ENCODE measurements at regions not wholly inside any gene's neighbourhood (a gene's known extent, or its start where the extent isn't known, plus 50 kb on each side); places are given as distances from the start of the nearest gene placed in this dataset.

- no peak for DNase-seq (ENCODE audit: low read depth, low spot score)
- Mint-ChIP-seq H3K9me3 (no peaks in the 10 kb centered on the region), H3K27ac (ENCODE audit: unreplicated experiment) (no peak overlapping the region), H3K27me3 (ENCODE audit: low read depth) (no peaks in the 10 kb centered on the region), H3K4me1 (no peaks in the 10 kb centered on the region), H3K36me3 (ENCODE audit: low read depth) (no peaks in the 10 kb centered on the region), H3K4me3 (no peak overlapping the region)
- TF ChIP-seq CTCF (conservative IDR thresholded peaks at IDR 0.05), result no peak
Observed at GRCh38 chr5:96236831-96237230, 196.2 kb downstream of the PCSK1 start.

GRCh38 chr5:96236051-96236450 lies 197.0 kb downstream of the PCSK1 start:
- peaks cover 3% of the 10 kb centered on the region for H3K9me3 Mint-ChIP-seq
- H3K27me3 Mint-ChIP-seq (ENCODE audit: low read depth), result no peaks in the 10 kb centered on the region
- H3K4me3 Mint-ChIP-seq, result no peak overlapping the region
- TF ChIP-seq CTCF (conservative IDR thresholded peaks at IDR 0.05), result no peak
- H3K4me1 Mint-ChIP-seq, result no peaks in the 10 kb centered on the region
- no peak for DNase-seq (ENCODE audit: low read depth, low spot score)
- no peak overlapping the region for H3K27ac Mint-ChIP-seq (ENCODE audit: unreplicated experiment)
- peaks cover 3% of the 10 kb centered on the region for H3K36me3 Mint-ChIP-seq (ENCODE audit: low read depth)

- H3K36me3 Mint-ChIP-seq (ENCODE audit: low read depth), result peaks cover 3% of the 10 kb centered on the region
- no peak for TF ChIP-seq CTCF (conservative IDR thresholded peaks at IDR 0.05)
- no peak for DNase-seq (ENCODE audit: low read depth, low spot score)
- H3K4me1 Mint-ChIP-seq, result no peaks in the 10 kb centered on the region
- H3K27me3 Mint-ChIP-seq (ENCODE audit: low read depth), result no peaks in the 10 kb centered on the region
- H3K4me3 Mint-ChIP-seq, result no peak overlapping the region
- peaks cover 3% of the 10 kb centered on the region for H3K9me3 Mint-ChIP-seq
- no peak overlapping the region for H3K27ac Mint-ChIP-seq (ENCODE audit: unreplicated experiment)
Observed at GRCh38 chr5:96235008-96235910, 197.8 kb downstream of the PCSK1 start.

GRCh38 chr5:96232602-96233001 lies 200.4 kb downstream of the PCSK1 start:
- Mint-ChIP-seq H3K27ac (ENCODE audit: unreplicated experiment) (no peak overlapping the region), H3K9me3 (peaks cover 3% of the 10 kb centered on the region), H3K4me3 (no peak overlapping the region), H3K27me3 (ENCODE audit: low read depth) (no peaks in the 10 kb centered on the region), H3K36me3 (ENCODE audit: low read depth) (peaks cover 3% of the 10 kb centered on the region), H3K4me1 (peaks cover 20% of the 10 kb centered on the region)
- no peak for TF ChIP-seq CTCF (conservative IDR thresholded peaks at IDR 0.05)
- no peak for DNase-seq (ENCODE audit: low read depth, low spot score)

GRCh38 chr5:96229188-96229587 lies 203.9 kb downstream of the PCSK1 start:
- DNase-seq (ENCODE audit: low read depth, low spot score), result no peak
- Mint-ChIP-seq H3K27ac (ENCODE audit: unreplicated experiment) (peak overlapping the region; percentile 23), H3K36me3 (ENCODE audit: low read depth) (peaks cover 3% of the 10 kb centered on the region), H3K4me3 (no peak overlapping the region), H3K9me3 (peaks cover 3% of the 10 kb centered on the region), H3K4me1 (peaks cover 30% of the 10 kb centered on the region), H3K27me3 (ENCODE audit: low read depth) (no peaks in the 10 kb centered on the region)
- no peak for TF ChIP-seq CTCF (conservative IDR thresholded peaks at IDR 0.05)

All from neural crest cell (in vitro differentiated cells).